GM19328 (cell line): ENCODE measurements at regions not wholly inside any gene's neighbourhood (a gene's known extent, or its start where the extent isn't known, plus 50 kb on each side); places are given as distances from the start of the nearest gene placed in this dataset.

Experiments used
- ATAC-seq: cut with Tn5 transposase; IDR thresholded peaks from one replicate; pipeline ENCODE4 v1.9.1; 2021; ENCODE audit warnings: mild to moderate bottlenecking, moderate library complexity; ENCODE audit not compliant: unreplicated experiment

GRCh38 chr9:16223074-16223871 lies 647.2 kb downstream of the BNC2 start:
- ATAC-seq = no peak

GRCh38 chr9:16230731-16231130 lies 639.7 kb downstream of the BNC2 start:
- no peak for ATAC-seq

GRCh38 chr9:16236311-16236710 lies 634.2 kb downstream of the BNC2 start:
- ATAC-seq = no peak

- ATAC-seq = no peak
Observed at GRCh38 chr9:16236882-16237281, 633.6 kb downstream of the BNC2 start.

GRCh38 chr9:16238623-16239138 lies 631.8 kb downstream of the BNC2 start:
- no peak for ATAC-seq

- ATAC-seq = no peak
Observed at GRCh38 chr9:16241231-16241630, 629.2 kb downstream of the BNC2 start.

- ATAC-seq = no peak
Observed at GRCh38 chr9:16243798-16244197, 626.7 kb downstream of the BNC2 start.

- no peak for ATAC-seq
Observed at GRCh38 chr9:16245756-16246440, 624.6 kb downstream of the BNC2 start.

GRCh38 chr9:16246785-16247184 lies 623.7 kb downstream of the BNC2 start:
- ATAC-seq = no peak

- no peak for ATAC-seq
Observed at GRCh38 chr9:16247188-16247875, 623.1 kb downstream of the BNC2 start.

GRCh38 chr9:16248822-16249221 lies 621.6 kb downstream of the BNC2 start:
- ATAC-seq = no peak

- no peak for ATAC-seq
Observed at GRCh38 chr9:16252616-16253015, 617.9 kb downstream of the BNC2 start.

- ATAC-seq = no peak
Observed at GRCh38 chr9:16254674-16255073, 615.8 kb downstream of the BNC2 start.

- ATAC-seq = no peak
Observed at GRCh38 chr9:16255217-16255616, 615.3 kb downstream of the BNC2 start.

- ATAC-seq = no peak
Observed at GRCh38 chr9:16257604-16258003, 612.9 kb downstream of the BNC2 start.

- no peak for ATAC-seq
Observed at GRCh38 chr9:16258191-16258590, 612.3 kb downstream of the BNC2 start.

- ATAC-seq = no peak
Observed at GRCh38 chr9:16258708-16259107, 611.8 kb downstream of the BNC2 start.

- ATAC-seq = no peak
Observed at GRCh38 chr9:16262477-16263261, 607.8 kb downstream of the BNC2 start.

GRCh38 chr9:16265688-16266087 lies 604.8 kb downstream of the BNC2 start:
- no peak for ATAC-seq

GRCh38 chr9:16266648-16267276 lies 603.7 kb downstream of the BNC2 start:
- ATAC-seq = no peak
